ENCODE measurements at regions not wholly inside any gene's neighbourhood (a gene's known extent, or its start where the extent isn't known, plus 50 kb on each side); places are given as distances from the start of the nearest gene placed in this dataset.

GRCh38 chr2:64769392-64770044 lies 115.8 kb upstream of the SERTAD2 start:
- no peak for DNase-seq (ENCODE audit: low spot score)

- no peak for DNase-seq (ENCODE audit: low spot score)
Observed at GRCh38 chr2:64770137-64770780, 116.5 kb upstream of the SERTAD2 start.

DNA sequence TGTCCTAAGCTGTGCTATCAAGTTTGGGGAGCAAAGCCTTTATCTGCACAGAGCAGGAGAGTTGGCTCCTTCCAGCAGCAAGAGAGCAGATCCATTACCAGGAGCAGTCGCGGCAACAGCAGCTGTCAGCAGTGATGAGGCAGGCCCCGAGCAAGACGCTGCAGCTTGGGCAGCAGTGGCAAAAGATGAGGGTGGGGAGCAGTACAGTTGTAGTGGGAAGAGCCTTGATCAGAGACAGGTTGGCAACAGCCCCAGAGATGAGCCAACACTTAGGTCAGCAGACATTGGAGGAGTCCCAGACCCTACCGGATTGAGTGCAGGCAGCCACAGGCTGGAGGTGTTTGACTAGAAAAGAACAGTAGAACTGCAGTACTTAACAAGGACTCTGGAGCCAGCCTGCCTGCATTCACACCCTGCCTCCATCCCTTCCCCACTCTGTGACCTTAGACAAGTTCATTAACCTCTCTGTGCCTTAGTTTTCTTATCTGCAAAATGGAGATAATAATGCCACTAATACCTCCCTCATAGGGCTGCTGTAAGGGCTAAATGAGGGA lies 117.1 kb upstream of the SERTAD2 start:
- peak; percentile 88 for DNase-seq (ENCODE audit: low spot score)

DNA sequence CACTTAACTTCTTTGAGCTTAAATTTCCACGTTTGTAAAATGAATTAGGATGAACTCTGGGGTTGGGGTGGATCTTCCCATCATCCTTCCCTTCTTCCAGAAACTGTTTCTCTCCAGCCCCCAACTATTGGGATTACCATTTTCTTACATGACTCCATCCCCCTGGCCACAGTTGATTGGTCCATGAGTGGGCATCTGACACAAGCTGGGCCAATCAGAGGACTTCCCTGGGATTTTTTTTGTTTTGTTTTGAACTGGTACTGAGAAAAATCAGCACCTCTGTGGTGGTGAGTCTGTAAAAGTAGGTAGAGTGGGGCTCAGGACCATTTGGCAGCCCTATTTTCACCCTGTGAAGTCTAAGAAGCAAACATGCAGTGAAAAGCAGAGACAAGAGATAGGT lies 118.0 kb upstream of the SERTAD2 start:
- no peak for DNase-seq (ENCODE audit: low spot score)

GRCh38 chr2:64773461-64774118 lies 119.9 kb upstream of the SERTAD2 start:
- no peak for DNase-seq (ENCODE audit: low spot score)

DNA sequence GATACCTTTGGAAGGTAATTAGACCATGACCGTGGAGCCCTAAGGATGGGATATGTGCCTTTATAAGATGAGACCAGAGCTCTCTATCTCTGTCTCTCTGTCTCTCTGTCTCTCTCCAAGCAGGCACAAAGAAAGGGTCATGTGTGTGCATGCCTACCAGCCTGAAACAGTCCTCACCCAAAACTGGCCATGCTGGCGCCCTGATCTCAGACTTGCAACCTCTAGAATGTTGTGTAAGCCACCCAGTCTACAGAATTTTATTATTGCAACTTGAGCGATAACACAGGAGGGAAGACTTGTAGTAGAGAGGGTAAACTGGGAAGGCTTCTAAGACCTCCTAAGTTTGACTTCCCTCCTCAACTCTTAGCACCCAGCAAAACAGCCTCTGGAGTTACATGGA lies 124.1 kb upstream of the SERTAD2 start:
- DNase-seq (ENCODE audit: low spot score), result no peak

- DNase-seq (ENCODE audit: low spot score), result peak; percentile 58
Observed at GRCh38 chr2:64779117-64779690, 125.5 kb upstream of the SERTAD2 start.

DNA sequence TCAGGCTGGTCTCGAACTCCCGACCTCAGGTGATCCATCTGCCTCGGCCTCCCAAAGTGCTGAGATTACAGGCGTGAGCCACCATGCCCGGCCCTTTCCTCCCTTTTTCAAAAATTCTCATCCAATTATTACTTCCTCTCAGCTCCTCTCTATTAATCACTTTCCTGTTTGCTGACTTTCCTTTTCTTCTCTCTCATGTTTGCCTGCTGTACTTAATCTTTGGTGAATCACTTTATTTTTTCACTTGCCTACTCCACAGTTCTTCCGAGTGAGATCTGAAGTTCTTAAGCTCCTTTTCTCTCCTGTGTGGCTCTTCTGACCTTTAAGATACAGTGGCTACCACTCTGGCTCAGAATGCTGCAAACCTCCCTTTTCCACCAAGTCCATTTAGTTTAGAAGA lies 126.3 kb upstream of the SERTAD2 start:
- no peak for DNase-seq (ENCODE audit: low spot score)

DNA sequence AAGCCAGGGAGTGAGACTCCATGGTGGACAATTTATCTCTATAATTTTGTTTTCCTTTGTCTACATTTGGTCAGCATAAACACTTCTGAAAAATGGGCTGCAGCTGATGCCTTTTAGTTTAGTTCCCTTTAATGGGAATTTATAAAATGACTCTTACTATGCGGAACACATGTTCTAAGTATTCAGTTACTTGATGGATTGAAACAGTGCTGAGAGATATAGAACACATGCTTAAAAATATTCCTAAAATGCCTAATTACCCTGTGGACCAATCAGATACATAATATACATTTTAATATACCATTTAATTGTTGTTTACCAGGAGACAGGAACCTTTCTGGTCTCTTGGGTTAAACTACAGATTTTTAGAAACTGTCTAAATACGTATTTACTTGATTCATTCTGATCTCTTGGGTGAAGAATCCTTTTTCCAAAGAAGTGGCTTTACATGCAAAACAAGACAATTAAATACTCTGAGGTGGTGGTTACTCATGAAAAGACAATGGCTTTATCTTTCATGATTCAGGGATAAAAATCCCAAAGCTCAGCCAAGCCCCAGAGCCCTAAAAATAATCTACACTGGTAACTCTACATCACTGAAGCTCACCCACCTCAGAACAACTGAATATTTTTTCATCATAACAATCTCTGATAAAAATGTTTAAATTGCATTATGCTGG lies 128.1 kb upstream of the SERTAD2 start:
- peak; percentile 41 for DNase-seq (ENCODE audit: low spot score)

GRCh38 chr2:64784168-64785061 lies 130.7 kb upstream of the SERTAD2 start:
- no peak for DNase-seq (ENCODE audit: low spot score)

DNA sequence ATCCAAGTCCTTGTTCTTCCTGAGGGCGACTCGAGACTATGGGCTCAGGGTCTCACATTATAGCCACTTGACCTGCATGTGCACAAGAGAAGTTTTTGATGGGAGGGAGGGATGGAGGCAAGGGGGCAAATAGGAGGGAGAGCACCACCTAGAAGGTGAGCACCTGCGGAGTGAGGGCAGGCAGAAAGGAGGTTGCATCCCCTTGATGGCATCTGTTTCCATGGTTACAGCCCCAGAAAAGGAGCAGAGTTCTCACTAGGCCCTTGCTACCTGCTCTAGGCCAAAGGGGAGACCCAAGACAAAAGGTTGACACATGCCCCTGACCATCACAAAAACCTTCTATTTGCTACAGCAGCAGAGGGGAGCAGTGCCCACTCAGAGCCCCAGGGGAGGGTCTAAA lies 131.5 kb upstream of the SERTAD2 start:
- no peak for DNase-seq (ENCODE audit: low spot score)

DNA sequence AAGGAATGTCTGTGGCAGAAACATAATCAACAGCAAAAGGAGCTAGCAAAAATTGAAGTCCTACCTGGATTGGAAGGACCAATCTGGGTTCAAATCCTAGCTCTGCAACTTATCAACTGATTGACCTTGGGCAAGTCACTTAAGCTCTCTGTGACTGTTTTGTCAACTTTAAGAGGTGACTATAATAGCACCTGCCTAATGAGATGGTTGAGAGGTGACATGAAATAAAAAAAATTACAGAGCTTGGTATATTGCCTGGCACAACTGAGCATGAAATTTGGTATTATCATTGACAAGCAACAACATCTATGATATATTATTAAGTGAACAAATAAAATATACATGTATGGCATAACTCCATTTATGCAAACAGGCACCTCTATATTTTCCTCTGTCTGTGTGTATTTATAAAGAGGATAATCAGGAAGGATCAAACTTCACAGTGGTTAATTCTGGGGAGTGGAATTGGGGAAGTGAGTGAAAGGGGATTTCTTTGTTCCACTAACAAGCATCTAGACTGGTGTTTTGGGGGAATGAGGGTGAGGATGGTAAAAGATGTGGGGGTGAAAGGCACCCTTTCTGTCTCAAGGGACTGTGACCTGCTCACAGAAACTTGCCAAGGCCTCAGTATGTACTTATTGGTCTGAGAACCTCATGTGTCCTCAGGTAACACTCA lies 132.8 kb upstream of the SERTAD2 start:
- DNase-seq (ENCODE audit: low spot score), result no peak

GRCh38 chr2:64787019-64787365 lies 133.3 kb upstream of the SERTAD2 start:
- no peak for DNase-seq (ENCODE audit: low spot score)

GRCh38 chr2:64787698-64788097 lies 134.0 kb upstream of the SERTAD2 start:
- no peak for DNase-seq (ENCODE audit: low spot score)

DNA sequence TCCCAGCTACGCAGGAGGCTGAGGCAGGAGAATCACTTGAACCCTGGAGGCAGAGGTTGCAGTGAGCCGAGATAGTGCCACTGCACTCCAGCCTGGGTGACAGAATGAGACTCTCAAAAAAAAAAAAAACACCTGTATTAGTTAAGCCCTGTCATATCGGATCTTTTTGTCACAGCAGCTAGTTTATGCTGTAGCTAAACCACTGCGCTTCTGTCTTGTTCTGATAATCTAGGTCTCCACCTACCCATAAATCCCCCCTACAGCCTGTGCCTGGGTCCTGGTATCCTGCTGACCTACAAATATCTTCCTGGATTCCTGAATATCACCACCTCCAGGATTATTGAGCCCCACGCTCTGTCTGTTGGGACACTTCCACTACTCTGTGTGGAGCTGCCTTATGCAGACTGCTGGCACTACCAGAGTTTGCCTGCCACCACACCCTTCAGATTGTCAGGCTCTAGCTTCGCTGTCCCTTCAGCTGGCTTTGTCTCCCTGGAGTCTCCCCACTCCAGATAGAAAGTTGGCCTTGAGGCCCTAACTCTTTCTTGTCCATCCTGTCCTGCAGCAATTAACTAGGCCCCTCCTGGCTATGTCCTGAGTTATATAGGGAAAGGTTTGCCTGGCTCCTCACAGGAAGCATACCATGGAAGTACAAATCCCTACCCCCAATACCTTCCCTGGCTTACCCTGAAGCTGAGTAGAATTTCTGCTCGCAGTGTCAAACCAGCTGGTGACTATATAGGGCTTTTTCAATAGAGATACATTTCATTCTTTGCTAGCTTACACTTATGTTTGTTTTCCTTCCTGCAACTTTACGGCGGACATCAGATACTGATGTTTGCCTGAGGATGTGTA lies 136.0 kb upstream of the SERTAD2 start:
- DNase-seq (ENCODE audit: low spot score), result no peak

- no peak for DNase-seq (ENCODE audit: low spot score)
Observed at GRCh38 chr2:64792300-64792699, 138.6 kb upstream of the SERTAD2 start.

DNA sequence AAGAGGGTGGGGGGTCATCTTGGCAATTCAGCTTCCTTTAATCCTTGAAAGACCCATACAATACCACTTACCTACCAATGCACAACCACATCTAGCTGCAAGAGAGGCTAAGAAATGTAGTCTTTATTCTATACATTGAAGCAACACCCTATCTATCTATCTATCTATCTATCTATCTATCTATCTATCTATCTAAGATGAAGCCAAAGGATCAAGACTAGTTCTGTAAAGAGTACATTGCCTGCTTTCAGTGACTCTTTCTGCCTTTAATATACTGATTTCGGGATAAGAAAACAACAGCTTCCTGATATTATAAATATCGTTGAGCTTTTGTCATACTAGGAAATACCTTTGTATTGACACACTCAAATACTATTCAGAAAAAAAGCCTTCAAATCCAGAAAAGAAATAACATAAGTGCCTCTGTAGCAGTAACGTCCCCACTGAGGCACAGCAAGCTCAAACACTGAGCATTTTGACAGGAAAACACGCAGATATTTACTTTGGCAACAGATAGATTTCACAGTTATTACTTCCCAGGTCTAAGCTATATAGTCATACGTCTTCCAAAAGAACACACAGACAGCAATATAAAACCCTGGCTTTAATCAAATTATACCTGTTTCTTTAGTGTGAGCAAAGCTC lies 139.4 kb upstream of the SERTAD2 start:
- no peak for DNase-seq (ENCODE audit: low spot score)

GRCh38 chr2:64793701-64794100 lies 140.0 kb upstream of the SERTAD2 start:
- no peak for DNase-seq (ENCODE audit: low spot score)

DNA sequence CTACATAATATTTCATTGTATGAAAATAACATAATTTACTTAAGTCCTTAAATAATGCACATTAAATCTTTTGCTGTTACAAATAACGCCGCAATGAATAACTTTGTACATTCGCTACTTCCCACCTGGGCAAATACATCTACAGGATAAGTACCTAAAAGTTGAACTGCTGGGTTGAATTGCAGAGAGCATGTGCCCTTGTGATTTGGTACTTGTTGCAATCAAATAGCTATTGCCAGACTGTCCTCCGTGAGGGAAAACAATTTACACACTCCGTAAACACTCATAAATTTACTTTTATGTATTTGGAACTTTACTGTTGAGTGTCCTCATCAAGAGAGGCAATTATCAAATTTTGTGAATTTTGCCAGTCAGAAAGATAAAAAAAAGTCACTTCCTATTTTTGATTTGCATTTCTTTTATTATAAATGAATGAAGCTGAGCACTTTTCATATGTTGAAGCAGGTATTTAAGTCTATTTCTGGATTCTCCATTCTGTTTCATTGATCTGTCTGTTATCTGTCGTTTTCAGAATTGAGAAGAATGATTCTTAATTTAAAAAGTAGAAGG lies 140.8 kb upstream of the SERTAD2 start:
- no peak for DNase-seq (ENCODE audit: low spot score)
